ENCODE measurements at regions not wholly inside any gene's neighbourhood (a gene's known extent, or its start where the extent isn't known, plus 50 kb on each side); places are given as distances from the start of the nearest gene placed in this dataset.
"Not testable (repeated sequence)": the region's sequence is repeated elsewhere in the genome, so short reads cannot be mapped to it uniquely, and the experiment has no call there.

DNA sequence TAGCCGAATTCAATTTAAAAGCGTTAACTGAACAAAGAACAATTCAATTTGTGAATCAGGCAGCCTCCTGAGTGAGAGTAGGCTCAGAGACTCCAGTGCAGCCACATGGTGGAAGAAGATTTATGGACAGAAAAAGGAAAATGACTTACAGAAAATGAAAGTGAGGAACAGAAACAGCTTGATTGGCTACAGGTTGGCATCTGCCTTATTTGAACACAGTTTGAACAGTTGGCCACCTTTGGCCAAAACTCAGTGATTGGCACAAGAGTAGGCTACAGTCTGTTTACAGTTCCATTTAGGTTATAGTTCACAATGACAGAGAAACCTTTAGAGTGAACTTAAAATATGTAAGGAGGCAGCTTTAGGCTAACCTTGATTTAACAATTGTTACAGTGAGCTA lies 86.3 kb upstream of the CCDC71L start:
- in situ Hi-C loops (cut with MboI; ENCODE audit: low sequenced_read_pairs): loop anchor here (25.0 kb wide), 2 partner anchors 210 to 560 kb away; no protein-coding TSS in a partner anchor

DNA sequence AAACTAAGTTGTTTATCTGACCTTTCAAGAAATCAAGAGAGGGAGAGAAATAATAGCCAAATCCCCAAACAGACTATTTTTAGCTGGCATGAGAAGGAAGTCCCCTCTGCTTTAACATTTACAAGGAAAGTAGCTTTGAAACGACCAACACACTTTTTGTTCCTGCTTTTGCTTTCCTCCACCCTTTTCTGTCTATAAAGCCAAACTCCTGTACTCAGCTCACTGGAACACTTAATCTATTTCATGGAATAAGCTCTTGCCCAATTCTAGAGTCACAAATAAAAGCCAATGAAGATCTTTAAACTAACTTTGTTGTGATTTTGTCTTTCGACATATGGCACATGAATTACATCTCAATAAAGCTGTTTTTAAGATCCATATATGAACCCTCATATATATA lies 86.8 kb upstream of the CCDC71L start:
- in situ Hi-C loops (cut with MboI; ENCODE audit: low sequenced_read_pairs): loop anchor here (25.0 kb wide), 2 partner anchors 211 to 561 kb away; no protein-coding TSS in a partner anchor

DNA sequence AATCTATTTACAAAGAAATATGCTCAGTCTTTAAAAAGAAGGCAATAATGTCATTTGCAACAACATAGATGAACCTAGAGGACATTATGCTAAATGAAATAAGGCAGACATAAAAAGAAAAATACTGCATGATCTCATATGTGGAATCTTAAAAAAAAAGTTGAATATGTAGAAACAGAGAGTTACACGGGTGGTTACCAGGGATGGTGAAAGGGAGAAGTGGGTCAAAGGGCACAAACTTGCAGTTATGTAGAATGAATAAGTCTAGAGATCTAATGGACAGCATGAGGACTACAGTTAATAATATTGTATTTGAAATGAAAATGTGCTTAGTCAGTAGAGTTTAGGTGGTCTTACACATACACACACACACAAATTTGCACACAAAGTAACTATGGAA lies 88.2 kb upstream of the CCDC71L start:
- in situ Hi-C loops (cut with MboI; ENCODE audit: low sequenced_read_pairs): loop anchor here (25.0 kb wide), 2 partner anchors 212 to 562 kb away; no protein-coding TSS in a partner anchor

DNA sequence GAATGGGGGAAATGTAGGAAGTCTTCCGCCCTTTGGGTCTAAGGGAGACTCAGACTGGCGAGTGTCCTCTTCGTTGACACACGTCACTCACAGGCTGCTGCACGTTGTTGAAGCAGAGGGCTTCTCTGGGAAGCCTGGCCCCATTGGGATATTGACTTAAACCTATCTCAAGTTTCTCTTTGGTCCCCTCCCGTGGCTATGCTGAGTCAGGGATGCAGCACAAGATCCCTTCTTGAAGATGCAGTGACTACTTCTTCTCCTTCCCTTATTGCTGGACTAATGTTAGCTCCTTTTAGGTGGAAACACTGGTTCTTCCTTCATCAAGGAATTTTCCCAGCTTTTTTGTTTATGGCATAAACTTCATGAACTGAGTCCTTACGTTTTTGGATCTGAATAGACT lies 89.8 kb upstream of the CCDC71L start:
- in situ Hi-C loops (cut with MboI; ENCODE audit: low sequenced_read_pairs): no loop called here

DNA sequence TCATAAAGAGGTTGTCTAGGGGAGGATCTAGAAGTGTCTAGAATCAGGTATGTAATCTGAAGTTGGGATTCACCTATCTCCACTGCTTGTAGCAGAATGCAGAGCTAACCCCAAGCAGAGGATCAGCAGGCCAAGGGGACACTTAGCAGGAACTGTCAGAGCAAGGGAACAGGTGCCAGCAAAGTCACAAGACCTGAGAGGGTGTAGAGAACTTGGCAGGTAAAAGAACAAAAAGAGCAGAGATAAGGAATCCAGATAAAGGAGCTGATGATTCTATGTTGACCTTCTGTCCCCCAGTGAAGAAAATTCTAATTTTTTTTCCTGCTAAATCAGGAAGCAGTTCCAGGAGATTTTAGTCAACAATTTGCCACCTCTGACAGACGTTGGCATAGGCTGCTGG lies 91.4 kb upstream of the CCDC71L start:
- in situ Hi-C loops (cut with MboI; ENCODE audit: low sequenced_read_pairs): no loop called here

DNA sequence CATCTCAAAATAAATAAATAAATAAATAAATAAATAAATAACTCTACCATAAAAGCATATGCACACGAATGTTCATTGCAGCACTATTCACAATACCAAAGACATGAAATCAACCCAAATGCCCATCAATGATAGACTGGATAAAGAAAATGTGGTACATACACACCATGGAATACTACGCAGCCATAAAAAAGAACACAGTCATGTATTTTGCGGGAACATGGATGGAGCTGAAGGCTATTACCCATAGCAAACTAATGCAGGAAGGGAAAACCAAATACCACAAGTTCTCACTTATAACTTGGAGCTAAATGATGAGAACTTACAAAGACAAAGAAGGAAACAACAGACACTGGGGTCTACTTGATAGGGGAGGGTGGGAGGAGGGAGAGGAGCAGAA lies 94.1 kb upstream of the CCDC71L start:
- in situ Hi-C loops (cut with MboI; ENCODE audit: low sequenced_read_pairs): not testable (repeated sequence)

DNA sequence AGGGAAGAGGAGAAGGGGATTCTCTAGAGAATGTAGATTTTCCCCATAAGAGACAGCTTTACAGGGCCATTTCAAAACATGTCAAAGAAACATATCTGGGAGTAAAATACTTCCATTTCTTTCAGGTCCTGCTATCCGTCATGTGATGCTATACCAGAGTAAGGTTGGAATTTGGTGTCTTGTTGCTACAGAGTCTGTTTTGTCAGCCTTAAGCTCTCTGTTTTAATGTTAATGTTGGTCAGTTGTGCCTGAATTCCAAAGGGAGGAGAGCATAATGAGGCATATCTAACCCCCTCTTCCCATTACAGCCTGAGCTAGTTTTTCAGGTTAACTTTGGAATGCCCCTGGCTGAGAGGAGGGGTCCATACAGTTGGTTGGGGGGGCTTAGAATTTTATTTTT lies 94.7 kb upstream of the CCDC71L start:
- in situ Hi-C loops (cut with MboI; ENCODE audit: low sequenced_read_pairs): no loop called here

DNA sequence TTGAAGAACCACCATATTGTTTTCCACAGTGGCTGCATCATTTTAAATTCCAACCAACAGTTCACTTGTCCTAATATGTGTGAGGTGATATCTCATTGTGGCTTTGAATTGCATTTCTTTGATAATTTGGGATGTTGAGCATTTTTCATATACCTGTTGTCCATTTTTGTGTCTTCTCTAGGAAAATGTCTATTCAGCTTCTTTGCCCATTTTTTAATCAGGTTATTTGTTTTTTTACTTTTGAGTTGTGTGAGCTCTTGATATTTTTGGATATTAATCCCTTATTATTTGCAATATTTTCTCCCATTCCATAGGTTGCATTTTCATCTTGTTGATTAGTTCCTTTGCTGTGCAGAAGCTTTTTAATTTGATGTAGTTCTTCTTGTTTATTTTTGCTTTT lies 95.1 kb upstream of the CCDC71L start:
- in situ Hi-C loops (cut with MboI; ENCODE audit: low sequenced_read_pairs): no loop called here

DNA sequence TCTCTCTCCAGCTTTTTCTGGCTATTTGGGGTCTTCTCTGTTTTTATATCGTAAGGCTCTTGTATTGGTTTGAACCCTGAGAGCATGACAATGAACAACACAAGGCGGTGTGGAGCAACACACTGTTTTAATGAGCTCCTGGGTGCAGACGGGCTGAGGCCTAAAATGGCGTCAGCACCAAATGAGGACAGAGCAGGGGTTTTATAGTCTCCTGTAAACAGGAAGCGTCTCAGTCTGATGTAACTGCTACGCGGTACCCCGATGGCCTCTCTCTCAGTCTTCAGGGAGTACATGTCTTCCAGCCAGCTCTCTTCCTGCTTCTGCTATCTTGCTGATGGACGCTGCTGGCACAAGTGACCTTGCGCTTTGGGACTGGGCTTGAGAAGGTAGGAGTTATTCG lies 95.9 kb upstream of the CCDC71L start:
- in situ Hi-C loops (cut with MboI; ENCODE audit: low sequenced_read_pairs): no loop called here

DNA sequence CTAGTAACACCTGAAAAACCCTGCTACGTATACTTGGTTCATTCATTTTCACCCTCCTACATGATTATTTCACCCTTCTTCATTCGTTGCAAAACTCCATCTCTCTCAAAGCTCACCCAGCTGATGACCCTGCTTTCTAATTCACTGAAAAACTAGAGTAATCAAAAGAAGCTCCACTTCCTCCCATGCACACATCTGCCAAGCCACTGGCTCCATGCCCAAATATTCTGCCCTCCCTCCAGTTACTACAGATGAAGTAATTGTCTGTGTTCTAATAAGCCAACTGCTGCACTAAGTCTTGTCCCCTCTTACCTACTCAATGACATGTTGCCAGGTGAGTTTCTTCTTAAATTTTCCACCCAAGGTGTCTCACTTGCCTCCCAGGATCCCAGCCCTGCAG lies 96.9 kb upstream of the CCDC71L start:
- in situ Hi-C loops (cut with MboI; ENCODE audit: low sequenced_read_pairs): no loop called here

DNA sequence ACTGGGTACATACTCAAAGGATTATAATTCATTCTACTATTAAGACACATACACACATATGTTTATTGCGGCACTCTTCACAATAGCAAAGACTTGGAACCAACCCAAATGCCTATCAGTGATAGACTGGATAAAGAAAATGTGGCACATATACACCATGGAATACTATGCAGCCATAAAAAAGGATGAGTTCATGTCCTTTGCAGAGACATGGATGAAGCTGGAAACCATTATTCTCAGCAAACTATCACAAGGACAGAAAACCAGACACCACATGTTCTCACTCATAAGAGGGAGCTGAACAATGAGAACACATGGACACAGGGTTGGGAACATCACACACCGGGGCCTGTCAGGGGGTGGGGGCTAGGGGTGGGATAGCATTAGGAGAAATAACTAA lies 101.9 kb upstream of the CCDC71L start:
- in situ Hi-C loops (cut with MboI; ENCODE audit: low sequenced_read_pairs): not testable (repeated sequence)

DNA sequence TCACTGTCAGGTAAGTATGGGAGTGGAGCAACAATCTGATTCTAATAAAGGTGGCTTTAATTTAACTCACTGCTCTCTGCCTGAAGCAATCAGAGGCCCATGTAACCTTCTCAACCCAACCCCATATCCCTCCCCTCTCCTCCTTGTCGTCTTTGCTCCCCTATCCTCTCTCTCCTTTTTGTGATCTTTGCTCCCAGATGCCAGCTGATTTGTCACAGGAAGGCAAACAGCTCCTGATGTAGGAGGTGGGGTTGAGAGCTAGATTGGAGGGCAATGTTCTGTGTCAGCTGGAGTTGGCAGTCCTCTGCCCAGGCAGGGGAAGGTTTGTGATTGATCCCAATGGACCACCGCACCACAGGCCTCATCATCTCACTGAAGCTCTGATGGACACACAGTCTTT lies 101.4 kb upstream of the PIK3CG start:
- in situ Hi-C loops (cut with MboI; ENCODE audit: low sequenced_read_pairs): no loop called here

DNA sequence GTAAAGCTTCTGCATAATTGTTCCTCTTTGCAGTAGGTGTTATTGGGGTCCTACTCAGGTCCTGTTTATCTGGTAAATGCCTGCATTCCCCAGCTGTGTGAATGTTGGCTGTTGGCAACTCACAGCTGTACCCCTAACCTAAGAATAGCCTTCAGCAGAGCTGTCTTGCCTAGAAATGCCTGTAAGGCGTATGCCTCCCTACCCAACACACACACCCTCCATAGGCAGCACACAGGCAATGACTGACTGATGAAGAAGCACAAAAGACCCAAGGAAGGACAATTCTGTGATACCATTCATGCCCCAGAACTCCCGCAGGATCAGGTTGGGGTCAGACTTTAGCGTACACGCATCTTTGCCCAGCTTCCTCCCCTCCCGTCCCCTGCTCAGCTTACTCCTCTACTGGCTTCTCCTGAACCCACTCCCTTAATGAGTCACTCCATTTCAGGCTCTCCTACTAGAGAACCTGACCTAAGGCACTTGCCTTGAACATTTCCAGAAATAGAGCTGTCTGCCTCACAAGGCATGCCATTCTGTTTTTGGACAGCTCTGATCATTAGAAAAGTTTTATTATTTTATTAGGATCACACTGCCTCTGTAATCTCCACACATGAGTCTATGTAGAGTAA lies 99.2 kb upstream of the PIK3CG start:
- in situ Hi-C loops (cut with MboI; ENCODE audit: low sequenced_read_pairs): no loop called here

DNA sequence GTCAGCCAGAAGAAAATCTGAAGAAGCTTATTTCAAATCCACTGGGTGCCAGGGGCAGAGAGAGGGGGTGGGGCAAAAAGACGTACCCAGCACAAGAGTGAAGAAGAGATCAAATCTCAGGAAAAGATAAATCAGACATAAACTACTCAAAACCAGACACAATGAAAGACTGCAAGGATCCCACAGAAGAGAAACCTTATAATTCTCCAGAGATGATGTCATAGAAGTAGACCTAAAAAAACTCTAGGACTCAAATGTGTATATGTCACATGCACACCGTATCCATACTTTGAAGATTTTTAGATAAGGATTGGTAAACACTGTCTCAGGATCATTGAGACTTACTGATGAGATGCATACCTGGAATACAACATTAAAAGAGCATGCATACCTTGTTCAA lies 98.5 kb upstream of the PIK3CG start:
- in situ Hi-C loops (cut with MboI; ENCODE audit: low sequenced_read_pairs): no loop called here

DNA sequence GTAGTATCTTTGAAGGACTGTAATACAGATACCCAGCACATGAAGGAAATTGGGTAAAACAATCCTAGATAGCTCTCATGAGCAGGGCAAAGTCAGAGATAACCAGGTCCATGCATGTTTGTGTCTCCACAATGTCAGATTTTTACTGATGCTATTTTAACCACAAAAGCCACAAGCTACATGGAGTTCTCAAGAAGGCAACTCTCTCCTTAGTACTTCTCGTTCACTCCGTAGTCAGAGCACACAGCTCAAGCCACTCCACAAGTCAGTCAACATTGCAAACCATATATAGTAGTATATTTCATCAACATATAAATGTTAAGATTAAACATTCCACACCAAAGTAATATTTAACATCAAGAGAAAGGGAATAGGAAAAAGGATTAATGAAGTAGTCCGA lies 98.0 kb upstream of the PIK3CG start:
- in situ Hi-C loops (cut with MboI; ENCODE audit: low sequenced_read_pairs): no loop called here

DNA sequence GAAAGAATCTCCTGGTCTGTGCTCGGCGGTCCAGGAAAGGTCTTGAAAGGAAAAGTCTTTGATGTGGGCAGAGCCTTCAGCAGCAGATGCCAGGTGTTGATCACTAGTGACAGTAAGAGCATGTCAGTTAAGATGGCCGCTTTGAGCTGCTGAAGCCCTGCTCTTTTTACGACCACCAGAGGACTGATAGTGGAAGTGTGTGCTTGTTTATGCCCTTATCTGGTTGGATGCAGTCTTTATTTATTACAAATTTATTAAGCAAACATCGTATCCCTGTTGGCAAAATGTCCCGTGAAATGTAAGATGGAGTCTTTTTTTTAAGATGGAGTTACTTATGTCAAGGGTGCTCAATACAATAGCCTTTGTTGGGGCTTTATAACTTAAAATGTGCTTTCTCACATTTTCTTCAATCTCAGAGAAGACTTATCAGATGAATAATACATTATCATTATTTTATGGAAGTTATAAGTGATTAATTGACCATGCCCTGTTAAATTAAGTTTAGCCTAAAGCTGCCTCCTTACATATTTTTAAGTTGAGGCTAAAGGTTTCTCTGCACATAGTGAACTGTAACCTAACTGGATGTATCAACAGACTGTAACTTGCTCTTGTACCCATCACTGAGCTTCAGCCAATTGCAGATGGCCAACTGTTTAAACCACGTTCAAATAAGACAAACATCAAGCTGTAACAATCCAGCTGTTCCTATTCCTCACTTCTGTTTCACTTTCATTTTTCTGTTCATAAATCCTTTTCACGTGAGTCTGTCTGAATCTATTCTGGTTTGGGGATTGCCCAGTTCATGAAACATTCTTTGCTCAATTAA lies 97.4 kb upstream of the PIK3CG start:
- in situ Hi-C loops (cut with MboI; ENCODE audit: low sequenced_read_pairs): no loop called here

DNA sequence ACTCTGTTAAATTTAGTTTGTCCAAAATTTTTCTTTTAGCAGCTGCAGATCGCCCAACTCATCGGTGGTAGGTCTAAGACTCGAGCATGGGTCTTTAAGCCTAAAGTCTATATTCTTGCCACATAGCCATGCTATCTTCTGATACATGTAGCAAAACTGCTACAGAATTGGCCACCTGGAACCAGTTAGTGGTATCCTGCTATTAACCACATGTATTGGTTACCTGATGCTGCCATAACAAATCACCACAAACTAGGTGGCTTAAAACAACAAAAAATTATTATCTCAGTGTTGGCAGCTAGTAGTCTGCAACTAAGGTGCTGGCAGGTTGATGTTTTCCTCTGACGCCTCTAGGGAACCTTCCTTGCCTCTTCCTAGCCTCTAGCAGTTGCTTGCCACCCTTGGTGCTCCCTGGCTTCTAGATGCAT lies 96.7 kb upstream of the PIK3CG start:
- in situ Hi-C loops (cut with MboI; ENCODE audit: low sequenced_read_pairs): no loop called here

DNA sequence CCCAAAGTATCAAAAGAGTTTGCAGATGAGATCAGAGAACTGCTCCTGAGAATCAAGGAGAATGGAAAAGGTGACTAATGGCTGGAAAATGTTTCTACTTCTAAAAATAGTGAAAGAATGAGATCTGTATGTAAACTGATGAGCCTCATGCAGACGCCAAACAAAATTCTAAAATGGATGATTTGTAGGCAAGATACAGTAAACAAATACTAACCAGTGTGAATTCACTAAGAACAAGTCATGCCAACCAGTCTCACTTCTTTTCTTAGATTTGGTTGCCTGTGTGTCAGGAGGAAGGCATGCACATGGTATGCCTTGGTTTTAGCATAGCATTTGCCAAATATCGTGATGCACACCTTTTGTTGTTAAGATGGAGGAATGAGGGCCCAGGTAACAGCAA lies 94.9 kb upstream of the PIK3CG start:
- in situ Hi-C loops (cut with MboI; ENCODE audit: low sequenced_read_pairs): no loop called here

DNA sequence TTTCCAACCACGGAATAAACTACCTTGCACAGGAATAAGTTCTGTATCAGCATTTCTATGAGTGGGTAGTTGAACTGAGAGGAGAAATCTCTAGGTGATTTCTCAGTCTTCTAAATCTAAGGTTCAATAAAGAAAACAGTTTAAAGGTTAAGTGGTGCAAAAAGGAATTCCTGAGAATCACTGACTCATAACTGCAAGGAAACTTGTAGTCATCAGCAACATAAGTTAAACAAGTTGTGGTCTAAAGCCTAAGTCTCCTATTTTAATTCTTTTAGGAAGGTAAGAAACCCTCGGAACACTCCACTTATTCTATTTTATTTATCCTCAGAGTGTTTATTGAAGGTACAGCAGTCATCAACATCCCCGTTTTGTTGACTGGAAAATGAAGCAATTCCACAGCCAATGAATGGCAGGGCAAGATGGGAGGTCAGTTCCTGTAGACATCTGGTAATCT lies 92.4 kb upstream of the PIK3CG start:
- in situ Hi-C loops (cut with MboI; ENCODE audit: low sequenced_read_pairs): no loop called here

DNA sequence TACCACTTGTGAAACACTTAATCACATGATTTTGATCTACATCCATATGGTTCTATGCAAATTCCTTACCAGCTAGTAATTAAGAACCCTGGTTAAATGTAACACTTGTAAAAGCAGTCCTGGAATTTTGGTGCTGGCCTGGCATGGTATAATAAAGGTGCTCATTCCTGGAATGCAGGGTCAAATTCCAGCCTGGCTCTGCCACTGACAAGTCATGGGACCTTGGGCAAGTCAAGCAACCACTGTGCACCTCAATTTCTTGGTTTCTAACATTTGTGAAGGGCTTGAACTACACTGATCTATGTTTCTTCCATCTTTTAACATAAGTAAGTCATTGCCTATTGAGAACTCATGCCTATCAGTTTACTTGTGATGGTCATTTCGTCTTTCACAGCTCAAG lies 91.9 kb upstream of the PIK3CG start:
- in situ Hi-C loops (cut with MboI; ENCODE audit: low sequenced_read_pairs): no loop called here

DNA sequence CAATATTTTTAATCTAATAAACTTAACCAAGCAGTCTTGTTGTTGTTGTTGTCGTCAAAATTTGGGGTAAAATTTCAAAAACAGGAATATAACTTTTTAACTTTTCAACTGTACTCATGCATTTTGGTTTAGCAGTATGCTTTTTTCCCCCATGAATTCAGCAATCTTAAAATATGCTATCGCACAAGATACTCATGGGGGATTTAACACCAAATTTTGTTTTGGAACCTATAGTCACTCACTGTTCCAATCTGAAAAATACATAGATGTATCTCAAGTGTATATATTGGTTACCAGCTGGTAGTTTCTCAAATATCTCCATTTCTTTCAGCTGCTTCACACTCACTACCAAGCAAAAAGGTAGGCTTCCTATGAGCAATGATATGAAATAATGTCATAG lies 91.4 kb upstream of the PIK3CG start:
- in situ Hi-C loops (cut with MboI; ENCODE audit: low sequenced_read_pairs): no loop called here

DNA sequence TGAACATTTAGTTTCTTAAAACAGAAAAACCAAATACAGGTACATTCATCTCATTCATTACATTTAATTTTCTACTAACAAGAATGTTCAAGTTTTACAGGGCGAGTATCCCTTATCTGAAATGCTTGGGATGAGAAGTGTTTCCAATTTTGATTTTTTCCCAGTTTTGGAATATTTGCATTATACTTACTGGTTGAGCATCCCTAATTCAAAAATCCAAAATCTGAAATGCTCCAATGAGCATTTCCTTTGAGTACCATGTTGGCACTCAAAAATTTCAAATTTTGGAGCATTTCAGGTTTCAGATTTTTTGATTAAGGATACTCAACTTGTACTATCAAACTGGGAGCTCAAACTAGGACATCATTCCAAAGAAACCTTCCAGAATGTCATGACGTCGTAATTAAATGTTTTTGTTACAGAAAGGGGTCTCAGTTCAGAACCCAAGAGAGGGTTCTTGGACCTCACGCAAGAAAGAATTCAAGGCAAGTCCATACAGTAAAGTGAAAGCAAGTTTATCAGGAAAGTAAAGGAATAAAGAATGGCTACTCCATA lies 90.8 kb upstream of the PIK3CG start:
- in situ Hi-C loops (cut with MboI; ENCODE audit: low sequenced_read_pairs): no loop called here

Data from HL-60/S4 (cell line).